ENCODE measurements at regions not wholly inside any gene's neighbourhood (a gene's known extent, or its start where the extent isn't known, plus 50 kb on each side); places are given as distances from the start of the nearest gene placed in this dataset.

DNA sequence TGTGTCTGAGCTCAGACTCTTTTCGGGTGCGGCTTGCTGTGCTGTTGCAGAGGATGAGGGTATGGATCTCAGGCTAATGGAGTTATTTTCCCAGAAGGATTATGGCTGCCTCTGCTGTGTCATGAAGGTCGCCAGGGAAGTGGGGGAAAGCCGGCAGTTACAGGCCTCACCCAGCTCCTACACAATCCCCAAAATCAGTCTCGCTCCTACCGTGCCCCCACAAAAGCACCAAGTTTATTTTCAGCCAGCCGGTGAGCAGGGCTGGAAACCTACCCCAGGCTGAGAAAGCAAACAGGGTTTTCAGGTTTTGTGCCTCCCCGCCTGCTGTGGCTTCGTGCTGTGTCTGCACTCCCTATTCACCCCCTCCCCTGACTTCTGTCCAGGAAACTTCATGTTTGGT is 113.3 kb downstream of the SLC24A2 start:
- H3K27ac ChIP-seq: no peak overlapping the region
- H3K9me3 ChIP-seq: peaks cover 0 to 22% (median 0%) of the 10 kb centered on the region in 11 donors
- DNase-seq: no peak
- intact Hi-C loops (cut with DNase I): loop anchor here in 1 of 10 donors (10.0 kb wide), 1 partner anchor 59 kb away; no protein-coding TSS in a partner anchor
- TF ChIP-seq, protein P1, sequence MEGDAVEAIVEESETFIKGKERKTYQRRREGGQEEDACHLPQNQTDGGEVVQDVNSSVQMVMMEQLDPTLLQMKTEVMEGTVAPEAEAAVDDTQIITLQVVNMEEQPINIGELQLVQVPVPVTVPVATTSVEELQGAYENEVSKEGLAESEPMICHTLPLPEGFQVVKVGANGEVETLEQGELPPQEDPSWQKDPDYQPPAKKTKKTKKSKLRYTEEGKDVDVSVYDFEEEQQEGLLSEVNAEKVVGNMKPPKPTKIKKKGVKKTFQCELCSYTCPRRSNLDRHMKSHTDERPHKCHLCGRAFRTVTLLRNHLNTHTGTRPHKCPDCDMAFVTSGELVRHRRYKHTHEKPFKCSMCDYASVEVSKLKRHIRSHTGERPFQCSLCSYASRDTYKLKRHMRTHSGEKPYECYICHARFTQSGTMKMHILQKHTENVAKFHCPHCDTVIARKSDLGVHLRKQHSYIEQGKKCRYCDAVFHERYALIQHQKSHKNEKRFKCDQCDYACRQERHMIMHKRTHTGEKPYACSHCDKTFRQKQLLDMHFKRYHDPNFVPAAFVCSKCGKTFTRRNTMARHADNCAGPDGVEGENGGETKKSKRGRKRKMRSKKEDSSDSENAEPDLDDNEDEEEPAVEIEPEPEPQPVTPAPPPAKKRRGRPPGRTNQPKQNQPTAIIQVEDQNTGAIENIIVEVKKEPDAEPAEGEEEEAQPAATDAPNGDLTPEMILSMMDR (IDR thresholded peaks at IDR 0.05): no peak
- no peaks in the 10 kb centered on the region for H3K27me3 ChIP-seq
- no peaks in the 10 kb centered on the region for H3K36me3 ChIP-seq
- ATAC-seq: no peak
- H3K4me1 ChIP-seq: no peaks in the 10 kb centered on the region
- H3K4me3 ChIP-seq: no peak overlapping the region
- 68 to 76% methylated on average over 9 of the region's 9 CpGs for WGBS, 2 donors

DNA sequence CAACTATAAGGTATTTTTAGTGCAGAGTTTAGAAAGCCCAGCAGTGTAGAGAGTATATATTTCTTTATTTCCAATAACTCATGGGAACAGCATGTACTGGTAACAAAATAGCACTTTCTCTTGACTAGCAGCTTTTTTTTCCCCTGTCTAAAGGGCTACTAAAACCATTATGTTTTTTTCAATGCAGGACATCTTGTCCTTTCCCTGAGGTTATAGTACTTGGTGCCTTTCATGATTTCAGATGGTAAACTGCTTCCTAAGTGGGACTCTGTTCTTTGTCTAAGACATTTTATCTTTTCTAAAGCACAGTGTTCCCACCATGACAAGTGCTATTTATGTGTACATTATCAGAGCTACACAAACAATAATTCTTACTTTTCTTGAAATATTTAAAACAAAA is 122.3 kb downstream of the SLC24A2 start:
- no peaks in the 10 kb centered on the region for H3K36me3 ChIP-seq
- ATAC-seq (no peak), DNase-seq (no peak)
- intact Hi-C loops (cut with DNase I): no loop called here
- H3K27me3 ChIP-seq: peaks cover 0 to 8% (median 0%) of the 10 kb centered on the region in 7 donors
- no peak overlapping the region for H3K4me3 ChIP-seq
- TF ChIP-seq, protein P1 (IDR thresholded peaks at IDR 0.05): no peak
- H3K4me1 ChIP-seq: no peaks in the 10 kb centered on the region
- H3K9me3 ChIP-seq: peaks cover 0 to 5% (median 0%) of the 10 kb centered on the region in 11 donors
- no peak overlapping the region for H3K27ac ChIP-seq

DNA sequence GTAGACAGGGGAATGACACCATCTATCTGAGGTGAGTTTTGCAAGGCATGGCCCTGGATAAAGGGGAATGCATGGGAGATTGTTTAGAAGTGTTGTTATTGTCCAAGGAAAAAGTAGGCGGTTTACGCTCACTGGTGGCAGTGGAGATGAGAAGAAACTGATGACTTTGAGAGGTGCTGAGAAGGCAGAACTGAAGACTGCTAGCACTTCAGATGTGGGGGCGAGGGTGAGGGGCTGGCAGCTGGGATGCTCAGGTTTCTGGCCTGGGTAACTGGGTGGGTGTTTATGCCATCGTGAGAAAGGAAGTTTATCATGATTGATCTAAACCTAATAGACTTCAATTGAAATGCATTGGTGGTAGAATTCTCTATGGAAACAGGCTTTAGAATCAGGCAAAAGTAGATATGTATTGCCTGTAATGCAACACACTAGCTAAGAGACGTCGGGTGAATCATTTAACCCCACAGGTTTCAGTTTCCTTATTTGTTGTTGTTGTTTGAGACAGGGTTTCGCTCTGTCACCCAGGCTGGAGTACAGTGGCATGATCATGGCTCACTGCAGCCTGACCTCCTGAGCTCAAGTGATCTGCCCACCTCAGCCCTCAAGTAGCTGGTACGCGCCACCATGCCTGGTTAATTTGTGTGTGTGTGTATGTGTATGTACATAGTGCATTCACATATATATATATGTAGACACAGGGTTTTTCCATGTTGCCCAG is 123.5 kb downstream of the SLC24A2 start:
- Histone ChIP-seq H3K4me1 (peaks cover 0 to under 1% (median 0%) of the 10 kb centered on the region in 9 donors), H3K27ac (no peak overlapping the region), H3K9me3 (no peaks in the 10 kb centered on the region), H3K36me3 (no peaks in the 10 kb centered on the region), H3K27me3 (peaks cover 0 to 8% (median 0%) of the 10 kb centered on the region in 7 donors), H3K4me3 (no peak overlapping the region)
- intact Hi-C loops (cut with DNase I): no loop called here
- ATAC-seq (no peak), DNase-seq (no peak)
- TF ChIP-seq, protein P1 (IDR thresholded peaks at IDR 0.05): no peak
- 89 to 92% methylated on average over 9 of the region's 9 CpGs for WGBS, 2 donors

DNA sequence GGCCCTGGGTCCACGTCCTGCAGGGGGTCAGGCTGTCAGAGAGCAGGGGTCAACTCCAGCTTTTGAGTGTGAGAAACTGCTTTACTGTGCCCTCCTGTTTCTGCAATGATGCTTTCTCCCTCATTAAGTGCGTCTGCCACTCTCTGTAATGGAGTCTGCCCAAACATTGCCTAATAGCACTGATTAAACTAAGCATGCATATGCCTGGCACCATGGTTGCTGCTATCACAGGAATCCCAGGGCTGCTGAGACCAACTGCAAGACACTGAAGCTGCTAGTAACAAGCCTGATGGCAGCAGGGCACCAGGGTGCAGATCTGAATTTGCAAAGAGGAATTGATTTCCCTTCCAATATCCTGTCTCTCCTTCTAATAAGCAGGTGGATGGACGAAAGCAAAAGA is 125.3 kb downstream of the SLC24A2 start:
- 54 to 55% methylated on average over 3 of the region's 3 CpGs for WGBS, 2 donors

More for the DNA sequence above, 125.3 kb downstream of the SLC24A2 start:
- ATAC-seq (no peak), DNase-seq (no peak)
- H3K4me1 ChIP-seq: peaks cover 0 to 6% (median 0%) of the 10 kb centered on the region in 9 donors
- no peaks in the 10 kb centered on the region for H3K9me3 ChIP-seq
- intact Hi-C loops (cut with DNase I): no loop called here
- H3K36me3 ChIP-seq: no peaks in the 10 kb centered on the region
- H3K27ac ChIP-seq: no peak overlapping the region
- TF ChIP-seq, protein P1 (IDR thresholded peaks at IDR 0.05): no peak
- H3K27me3 ChIP-seq: peaks cover 0 to 8% (median 0%) of the 10 kb centered on the region in 7 donors
- H3K4me3 ChIP-seq: no peak overlapping the region
